ENCODE measurements at regions not wholly inside any gene's neighbourhood (a gene's known extent, or its start where the extent isn't known, plus 50 kb on each side); places are given as distances from the start of the nearest gene placed in this dataset.
"Not testable (repeated sequence)": the region's sequence is repeated elsewhere in the genome, so short reads cannot be mapped to it uniquely, and the experiment has no call there.

DNA sequence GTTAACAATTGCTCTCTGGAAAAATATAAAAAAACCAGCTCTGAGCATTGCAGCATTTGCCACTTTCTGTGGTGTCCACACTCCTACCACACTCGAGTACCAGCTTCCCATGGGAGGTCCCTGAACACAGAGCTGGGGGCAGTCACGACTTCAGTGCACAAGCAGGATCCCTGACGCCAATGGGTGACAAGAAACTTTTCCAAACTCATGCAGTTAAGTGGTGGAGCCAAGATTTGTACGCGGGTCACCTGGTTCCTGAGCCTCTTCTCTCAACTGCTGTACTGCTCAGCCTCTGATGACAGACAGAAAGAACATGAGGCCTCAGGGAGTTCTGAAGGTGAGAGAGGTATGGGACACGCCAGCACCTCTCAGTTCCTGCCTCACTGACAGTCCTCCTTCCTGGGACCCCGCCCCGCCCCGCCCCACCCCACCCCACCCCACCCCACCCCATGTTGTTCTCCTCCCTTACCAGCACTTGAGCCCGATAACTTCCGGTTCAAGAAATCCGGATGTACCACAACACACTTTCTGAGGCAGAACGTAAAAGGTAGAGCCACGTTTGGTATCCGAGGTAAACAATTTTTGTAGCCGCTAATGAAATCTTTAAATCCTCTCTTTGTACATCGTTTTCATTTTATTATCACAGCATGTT lies 287.6 kb downstream of the MYCN start:
- no peak for DNase-seq

DNA sequence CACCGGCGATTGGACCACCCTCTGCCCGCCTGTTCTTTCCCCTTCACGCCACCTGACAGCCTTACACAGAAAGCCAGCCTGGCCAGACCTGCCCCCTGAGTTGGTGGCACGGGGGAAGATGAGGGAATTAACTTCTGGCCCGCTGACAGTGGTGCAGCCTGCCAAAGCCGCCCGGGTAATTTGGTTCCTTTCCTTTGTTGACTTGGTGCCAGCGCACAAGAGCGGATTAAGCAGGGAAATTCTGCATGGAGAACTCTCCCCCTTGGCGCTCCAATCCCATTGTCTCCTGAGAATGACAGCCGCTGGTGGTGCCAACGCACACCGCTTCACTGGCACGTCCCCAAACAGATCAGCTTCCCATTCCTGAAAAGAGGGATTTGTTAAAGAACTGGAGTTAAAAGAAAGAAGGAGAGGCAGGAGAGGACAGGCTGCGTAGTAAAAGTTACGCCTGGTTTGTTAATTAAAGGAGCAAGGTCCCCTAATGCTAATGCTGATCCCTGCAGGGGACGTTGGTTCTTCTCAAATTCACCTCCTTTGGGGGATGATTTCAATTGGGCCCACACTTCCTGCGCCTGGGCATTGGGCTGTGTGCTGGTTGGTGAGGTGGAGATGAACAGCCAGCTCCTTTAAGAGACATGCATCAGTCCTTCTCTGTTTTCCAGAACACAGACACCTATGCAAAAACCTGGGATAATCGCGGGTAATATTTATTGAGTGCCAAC lies 286.8 kb downstream of the MYCN start:
- no peak for DNase-seq

DNA sequence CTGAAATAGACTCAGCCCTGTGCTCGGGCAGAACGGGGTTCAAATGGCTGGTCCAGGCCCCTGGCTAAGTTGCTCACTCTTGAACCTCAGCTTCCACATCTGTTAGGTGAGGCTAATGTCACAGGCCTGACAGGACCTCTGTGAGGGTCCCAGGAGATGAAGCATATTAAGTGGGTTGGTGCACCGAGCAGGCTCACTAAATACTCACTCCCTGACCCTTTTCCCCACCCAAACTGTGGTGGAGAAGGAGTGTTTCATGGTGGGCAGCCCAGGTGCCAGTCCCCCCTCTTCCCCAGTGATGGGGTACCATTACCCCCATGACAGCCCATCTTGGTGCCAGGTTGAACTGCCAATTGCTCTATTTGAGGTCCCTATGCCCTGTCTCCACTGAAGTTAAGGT lies 286.0 kb downstream of the MYCN start:
- no peak for DNase-seq

DNA sequence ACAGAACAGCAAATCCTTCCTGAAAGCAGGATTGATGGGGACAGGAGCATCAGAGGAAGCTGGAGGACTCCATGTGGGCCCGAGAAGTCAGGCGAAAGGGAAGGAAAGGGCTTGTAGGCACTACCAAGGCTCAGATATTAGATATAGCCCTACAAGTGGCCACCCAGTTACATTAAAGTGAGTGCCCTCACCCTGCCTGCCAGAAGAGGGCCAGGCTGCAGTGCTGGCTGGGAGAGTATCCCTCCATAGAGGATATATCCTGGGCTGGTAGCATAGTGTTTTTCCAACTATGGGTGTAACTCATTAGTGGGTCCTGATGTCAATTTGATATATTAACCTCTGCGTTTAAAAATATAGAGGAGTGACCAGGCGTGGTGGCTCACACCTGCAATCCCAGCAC lies 285.2 kb downstream of the MYCN start:
- DNase-seq = no peak

DNA sequence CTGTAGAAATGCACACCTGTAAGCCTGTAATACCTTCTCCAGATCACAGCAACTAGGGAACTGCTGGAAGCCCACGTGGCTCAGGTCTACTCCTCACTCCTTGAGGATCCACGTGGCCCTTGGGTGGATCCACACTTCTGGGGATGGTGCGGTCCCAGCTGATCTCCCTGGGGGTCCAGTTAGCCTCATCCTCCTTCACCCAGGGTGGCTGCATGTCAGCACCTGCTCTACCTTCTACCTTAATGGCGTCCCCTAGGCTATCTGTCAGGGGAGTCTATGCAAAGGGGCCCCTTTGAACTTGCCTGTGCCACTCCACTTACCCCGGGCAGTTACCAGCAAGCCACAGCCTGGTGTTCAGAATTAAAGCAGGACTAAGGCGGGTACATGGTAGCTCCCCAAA lies 284.7 kb downstream of the MYCN start:
- no peak for DNase-seq

DNA sequence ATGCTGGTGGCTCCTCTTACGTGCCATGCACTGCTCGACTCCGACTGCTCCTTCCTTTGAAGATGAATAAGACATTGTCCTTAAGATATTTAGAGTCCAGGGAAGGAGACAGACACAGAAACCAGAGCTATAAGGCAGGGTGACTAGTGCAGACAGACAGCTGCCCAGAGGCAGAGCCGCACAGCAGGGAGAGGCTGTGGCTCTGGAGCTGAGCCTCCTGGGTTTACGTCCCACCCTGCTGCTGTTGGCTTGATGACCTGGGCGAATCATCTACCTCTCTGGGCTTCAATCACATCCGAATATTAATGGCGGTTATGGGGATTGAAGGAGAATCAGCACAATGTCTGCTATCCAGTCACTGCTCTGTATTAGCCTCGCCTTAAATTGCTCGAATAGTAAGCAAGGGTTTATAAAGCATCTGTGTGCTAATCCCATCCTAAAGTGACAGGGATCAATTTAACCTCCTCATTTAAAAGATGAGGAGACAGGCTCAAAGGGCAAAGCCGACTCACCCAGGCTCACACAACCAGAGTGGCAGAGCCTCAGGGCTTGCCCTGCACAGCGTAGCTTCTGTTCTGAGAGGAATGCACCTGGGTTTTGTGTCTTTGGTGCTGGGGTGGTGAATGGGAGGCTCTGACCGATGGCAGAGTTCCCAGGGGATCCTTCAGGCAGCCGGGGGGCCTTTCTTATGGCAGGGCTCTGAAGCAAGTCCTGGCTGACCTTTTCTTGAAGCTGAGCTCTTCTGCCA lies 284.1 kb downstream of the MYCN start:
- no peak for DNase-seq

DNA sequence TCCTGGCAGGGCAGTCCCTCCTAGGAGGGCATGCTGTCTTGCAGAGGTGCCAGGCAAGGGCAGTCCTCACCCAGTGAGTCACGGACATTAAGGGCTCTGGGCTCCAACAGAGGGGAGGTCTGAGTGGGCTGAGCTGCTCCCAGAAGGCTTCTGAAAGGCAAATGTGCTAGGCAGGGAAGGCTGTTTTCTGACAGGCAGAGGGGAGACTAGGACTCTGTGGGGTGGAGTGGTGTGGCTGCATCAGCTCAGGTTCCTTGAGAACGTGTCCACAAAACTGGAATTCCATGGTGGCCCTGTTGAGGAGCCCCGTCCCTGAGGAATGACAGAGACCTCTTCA lies 283.5 kb downstream of the MYCN start:
- no peak for DNase-seq

DNA sequence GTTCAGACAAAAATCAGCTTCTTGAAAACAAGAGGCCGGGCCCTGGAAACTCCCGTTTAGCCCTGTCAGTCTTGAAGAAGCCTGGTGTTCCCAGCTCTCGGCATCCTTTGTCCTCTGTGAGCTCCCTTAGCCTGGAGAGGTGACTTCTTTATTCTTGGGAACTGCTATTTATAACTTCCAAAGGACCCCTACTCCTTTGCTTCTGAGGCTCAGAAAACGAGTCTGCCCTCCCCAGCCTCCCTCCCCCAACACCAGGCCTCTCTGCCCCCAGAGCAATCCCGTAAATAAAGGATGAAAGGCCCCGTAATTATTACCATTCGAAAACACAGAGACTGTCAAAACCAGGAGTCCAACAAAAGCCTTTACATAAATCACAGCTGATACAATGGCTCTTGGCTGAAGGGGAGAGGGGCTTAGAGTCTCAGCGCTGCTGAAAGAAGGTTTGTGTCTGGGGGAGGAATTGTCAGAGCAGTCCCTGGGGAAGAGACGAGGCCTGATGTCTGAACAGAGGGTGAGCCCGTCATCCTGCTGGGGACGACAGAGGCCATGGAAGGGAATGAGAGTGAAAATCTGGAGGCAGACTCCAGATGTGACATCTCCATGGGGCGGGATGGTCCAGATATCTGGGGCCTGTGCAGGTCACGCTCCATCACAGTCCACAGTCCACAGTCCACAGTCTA lies 283.0 kb downstream of the MYCN start:
- DNase-seq = no peak

DNA sequence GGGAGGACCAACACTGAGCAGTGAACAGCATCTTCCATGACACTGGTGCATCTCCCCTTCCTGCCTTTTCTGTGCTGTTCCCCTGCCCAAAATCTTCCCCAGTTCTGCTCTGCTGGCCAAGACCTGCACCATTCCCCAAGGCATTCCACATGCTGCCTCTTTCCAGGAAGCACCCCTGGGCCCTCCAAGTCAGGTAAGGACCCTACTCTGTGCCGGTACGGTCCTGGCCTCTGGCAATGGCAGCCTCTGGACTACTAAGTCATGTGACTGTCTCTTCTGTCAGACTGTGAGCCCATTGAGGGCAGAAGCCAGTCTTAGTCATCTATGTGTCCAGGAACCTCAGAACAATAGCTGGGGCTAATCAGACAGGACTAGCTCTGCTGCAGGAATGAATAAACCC lies 282.0 kb downstream of the MYCN start:
- DNase-seq = no peak

DNA sequence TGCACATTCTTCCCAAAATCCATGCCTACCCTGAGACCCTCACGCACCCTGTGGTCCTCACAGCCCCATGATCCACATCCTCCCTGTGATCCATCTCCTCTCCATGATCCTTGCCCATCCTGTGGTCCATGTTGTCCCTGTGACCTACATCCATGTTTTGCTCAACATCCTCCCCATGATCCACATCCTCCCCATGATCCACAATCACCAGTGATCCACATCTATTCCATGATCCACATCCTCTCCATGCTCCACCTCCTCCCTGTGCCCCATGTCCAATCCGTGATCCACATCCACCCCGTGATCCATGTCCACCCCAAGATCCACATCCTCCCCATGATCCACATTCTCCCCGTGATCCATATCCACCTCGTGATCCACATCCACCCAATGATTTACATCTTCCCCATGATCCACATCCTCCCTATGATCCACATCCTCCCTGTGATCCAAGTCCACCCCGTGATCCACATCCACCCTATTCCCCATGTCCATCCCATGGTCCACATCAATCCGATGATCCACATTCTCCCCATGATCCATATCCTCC lies 281.2 kb downstream of the MYCN start:
- DNase-seq = no peak

DNA sequence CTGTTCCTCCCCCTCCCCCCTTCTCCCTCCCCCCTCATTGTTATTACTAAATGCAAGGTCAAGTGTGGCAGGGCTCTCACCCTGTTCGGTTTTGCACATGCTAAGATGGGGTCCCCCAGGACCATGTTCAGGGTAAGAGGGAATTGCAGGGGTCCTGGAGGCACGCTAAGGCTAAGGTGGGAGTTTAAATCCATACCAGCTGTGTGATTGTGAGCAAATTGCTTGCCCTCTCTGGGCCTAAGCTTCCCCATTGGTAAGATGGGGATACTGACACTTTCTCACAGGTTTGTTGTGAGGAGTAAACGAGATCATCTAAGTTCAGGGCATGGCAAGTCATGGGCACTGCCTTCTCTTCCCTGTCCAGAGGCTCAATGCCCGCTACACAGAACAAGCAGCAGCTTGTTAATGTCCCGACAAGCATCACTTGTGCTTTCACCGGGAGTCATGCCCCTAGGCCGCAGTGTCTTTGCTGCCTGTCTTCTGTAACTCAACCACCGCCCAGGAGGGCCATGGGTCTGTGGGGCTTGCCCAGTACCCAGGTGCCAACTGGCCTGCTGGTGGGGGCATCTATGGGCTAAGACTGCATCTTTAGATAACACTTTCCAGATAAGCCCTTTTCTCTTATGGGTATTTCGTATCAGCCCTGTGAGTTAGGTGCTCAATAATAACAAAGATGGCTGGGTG lies 279.1 kb downstream of the MYCN start:
- DNase-seq = no peak

DNA sequence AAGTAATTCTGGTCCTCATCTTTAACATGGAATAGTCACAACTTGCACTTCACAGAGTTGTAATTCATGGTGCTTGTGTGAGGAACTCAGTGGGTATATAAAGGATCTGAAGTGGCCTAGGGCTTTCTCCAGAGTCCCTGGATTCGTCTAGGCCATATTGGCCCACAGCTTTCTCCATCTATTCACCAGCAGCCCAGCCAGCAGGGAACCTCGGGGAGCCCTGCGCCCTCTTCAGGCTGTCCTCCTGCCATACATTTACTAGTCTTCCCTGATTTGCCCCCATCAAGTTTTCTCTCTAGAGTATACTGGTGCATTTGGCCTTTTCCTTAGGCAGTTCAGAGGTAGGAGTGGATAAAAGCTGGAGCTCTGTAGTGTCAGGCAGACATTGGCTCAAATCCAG lies 278.3 kb downstream of the MYCN start:
- DNase-seq = no peak

DNA sequence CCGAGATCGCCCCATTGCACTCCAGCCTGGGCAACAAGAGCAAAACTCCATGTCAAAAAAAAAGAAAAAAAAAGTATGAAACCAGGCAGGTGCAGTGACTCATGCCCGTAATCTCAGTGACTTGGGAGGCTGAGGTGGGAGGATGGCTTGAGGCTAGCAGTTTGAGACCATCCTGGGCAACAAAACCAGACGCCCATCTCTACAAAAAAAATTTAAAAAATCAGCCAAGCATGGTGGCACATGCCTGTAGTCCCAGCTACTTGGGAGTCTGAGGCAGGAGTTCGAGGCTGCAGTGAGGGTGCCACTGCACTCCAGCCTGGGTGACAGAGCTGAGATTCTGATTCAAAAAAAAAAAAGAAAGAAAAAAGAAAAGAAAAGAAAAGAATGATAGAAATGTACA lies 277.8 kb downstream of the MYCN start:
- DNase-seq = no peak

DNA sequence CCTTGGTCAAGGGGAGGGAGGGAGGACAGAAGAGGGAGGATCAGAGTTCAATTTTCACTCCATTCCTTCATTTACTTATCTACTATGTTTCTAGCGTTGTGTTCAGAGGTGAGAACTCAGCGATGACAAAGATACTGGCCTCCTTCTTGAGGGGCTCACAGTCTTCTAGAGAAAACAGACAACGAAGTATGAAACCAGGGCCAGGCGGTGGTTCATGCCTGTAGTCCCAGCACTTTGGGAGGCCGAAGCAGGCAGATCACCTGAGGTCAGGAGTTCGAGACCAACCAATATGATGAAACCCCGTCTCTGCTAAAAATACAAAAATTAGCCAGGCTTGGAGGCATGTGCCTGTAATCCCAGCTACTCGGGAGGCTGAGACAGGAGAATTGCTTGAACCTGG lies 277.4 kb downstream of the MYCN start:
- not testable (repeated sequence) for DNase-seq

DNA sequence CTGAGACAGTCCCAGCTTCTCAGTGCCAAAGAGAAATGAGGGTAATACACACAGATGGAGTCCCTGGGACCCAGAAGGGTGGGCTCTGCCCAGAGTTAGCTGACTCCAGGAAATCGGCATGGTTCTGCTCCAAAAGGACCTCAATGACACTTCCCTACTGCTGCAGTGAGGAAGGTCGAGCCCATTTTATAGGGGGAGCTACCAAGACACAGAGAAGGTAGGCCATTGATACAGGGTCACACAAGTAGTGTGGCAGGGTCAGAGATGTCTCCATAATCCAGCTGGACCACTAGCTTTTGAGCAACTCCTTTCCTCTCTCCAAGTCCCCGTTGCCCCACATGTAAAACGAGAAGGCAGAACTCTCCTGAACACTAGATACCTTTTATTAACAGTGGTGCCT lies 276.9 kb downstream of the MYCN start:
- DNase-seq = no peak

DNA sequence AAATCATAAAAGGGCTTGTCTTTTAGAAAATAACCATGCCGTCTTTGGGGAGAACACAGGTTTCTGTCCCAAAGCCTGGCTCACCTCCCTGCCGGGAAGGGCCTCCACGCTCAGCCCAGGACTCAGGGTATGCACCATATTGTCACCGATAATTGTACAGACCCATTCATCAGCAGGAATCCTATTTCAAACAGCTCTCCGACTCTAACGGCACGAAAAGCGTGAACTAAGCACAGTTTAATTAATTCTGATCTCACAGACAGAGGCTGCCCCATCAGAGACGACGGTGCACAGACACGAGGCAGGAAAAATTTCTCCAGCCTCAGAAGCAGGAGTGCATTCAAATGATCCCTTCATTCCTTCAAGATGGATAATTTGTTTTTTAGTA lies 276.2 kb downstream of the MYCN start:
- DNase-seq = no peak

DNA sequence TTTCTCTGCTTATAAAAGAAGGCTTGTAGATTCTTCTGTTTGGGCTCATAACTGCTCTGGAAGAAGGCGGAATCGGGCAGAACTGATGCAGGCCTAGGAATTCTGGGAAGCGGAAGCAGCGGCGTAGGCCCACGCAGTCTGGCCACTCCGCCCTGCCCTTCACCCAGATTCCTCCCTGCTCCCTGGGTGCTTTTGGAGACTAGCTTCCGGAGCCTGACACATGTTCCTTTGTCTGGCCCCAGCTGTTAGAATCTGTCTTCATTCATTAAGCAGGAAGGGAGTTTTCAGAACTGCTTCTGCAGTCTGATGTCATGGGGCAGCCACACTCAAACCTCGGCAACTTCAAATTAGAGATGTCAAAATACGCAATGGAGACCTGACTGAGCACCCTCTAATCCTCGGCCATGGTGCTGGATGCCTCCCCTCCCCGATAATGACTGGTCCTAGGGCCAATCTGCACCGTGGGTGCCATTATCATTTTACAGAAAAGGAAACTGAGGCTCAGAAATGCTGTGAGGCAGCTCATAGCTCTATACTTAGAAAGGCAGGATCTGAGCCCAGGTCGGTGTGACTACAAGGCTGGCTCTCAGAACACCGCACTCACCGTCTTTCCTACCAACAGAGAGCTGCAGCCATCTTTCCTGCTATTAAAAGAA lies 275.7 kb downstream of the MYCN start:
- DNase-seq = no peak

DNA sequence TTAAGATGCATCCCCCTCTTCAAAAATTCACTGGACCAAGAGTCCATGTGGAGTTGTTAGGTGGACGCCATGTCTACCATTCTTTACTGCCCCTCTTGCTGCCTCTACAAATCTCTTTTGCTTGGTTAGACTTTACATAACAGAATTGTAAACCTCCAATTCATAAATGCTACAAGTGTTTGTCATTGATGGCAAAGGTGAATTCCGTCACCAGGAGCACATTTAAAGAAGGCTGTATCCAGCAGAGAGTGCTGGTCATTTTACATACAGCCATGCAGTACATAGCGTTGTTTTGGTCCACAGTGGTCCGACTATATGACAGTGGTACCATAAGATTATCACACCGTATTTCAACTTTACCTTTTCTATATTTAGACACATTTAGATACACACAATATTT lies 274.5 kb downstream of the MYCN start:
- no peak for DNase-seq

DNA sequence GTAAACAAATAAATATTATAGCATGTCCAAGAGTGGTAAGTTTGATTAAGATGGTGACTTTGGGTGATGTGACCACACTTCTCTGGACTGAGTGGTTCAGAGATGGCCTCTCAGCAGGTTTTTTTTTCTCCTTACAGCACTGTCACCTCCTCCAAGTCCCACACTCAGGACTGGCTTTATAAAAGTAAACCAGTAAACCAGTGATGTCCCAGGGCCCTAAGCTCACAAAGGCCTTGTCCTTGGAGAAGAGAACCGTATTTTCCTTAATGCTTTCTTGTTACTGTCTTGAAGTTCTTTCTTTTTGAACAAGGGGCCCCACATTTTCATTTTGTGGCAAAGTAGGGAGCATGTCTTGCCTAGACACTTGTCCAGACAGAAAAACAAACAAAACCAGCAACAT lies 274.0 kb downstream of the MYCN start:
- DNase-seq = no peak

DNA sequence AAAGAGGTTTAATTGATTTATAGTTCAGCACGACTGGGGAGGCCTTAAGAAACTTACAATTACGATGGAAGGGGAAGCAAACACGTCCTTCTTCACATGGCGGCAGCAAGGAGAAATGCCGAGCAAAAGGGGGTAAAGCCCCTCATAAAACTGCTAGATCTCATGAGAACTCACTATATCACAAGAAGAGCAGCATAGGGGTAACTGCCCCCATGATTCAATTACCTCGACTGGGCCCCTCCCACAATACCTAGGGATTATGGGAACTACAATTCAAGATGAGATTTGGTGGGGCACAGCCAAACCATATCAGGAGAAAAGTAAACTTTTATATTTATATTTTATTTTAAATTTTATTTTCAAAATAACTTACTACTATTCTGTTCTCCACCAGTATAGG lies 272.0 kb downstream of the MYCN start:
- no peak for DNase-seq

DNA sequence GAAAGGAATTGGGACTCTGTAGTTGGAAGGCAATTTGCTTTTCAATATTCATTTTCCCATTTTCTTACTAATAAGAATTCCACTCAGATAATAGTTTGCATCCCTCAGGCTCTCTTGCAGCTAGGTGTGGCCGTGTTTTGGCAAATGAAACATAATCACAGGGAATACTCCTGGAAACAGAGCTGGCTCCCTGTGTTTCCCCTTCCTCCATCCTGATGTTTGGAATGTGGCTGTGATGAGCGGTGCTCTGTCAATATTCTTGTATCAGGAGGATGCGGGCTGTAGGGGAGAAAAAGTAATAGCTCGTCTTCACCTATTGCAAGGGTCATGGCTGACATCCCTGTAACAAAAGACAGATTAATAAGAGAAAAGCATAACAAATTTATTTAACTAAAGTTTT lies 271.0 kb downstream of the MYCN start:
- no peak for DNase-seq

DNA sequence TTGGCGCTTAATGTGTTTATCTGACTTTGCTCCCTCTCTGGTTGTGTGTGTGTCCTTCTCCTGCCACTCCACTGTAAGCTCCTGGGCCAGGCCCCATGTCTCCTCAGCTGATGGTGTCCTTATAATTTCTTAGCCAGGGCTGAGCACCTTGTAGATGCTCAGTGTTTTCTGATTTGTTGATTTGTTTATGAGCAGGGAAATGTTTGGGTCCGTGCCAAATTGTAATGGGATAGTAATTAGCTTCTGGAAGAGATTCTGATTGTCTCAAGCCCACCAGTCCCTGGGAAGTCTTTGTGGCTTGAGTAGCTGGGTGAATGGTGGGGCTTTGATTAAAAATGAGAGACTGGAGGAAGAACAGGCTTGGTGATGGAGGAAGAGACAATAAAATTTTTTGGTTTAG lies 270.5 kb downstream of the MYCN start:
- DNase-seq = no peak

All from CD4-positive, alpha-beta T cell treated with Interleukin-10 for 1 hour (primary cell).